GM19452 (cell line): ENCODE measurements at regions not wholly inside any gene's neighbourhood (a gene's known extent, or its start where the extent isn't known, plus 50 kb on each side); places are given as distances from the start of the nearest gene placed in this dataset.
"Not testable (repeated sequence)": the region's sequence is repeated elsewhere in the genome, so short reads cannot be mapped to it uniquely, and the experiment has no call there.

Source experiments
- ATAC-seq: cut with Tn5 transposase; IDR thresholded peaks from one replicate; pipeline ENCODE4 v1.9.1; 2021; ENCODE audit not compliant: unreplicated experiment

GRCh38 chr6:4510317-4510716 is 265.9 kb upstream of the CDYL start:
- ATAC-seq: no peak

- no peak for ATAC-seq
These were observed 266.7 kb upstream of the CDYL start for GRCh38 chr6:4509506-4509905.

GRCh38 chr6:4506792-4507191 is 269.4 kb upstream of the CDYL start:
- ATAC-seq: no peak

- no peak for ATAC-seq
These were observed 270.0 kb upstream of the CDYL start for GRCh38 chr6:4506223-4506622.

- no peak for ATAC-seq
These were observed 271.5 kb upstream of the CDYL start for GRCh38 chr6:4504700-4505099.

GRCh38 chr6:4503700-4504099 is 272.5 kb upstream of the CDYL start:
- no peak for ATAC-seq

- ATAC-seq: no peak
These were observed 279.9 kb upstream of the CDYL start for GRCh38 chr6:4496284-4496683.

- no peak for ATAC-seq
These were observed 284.5 kb upstream of the CDYL start for GRCh38 chr6:4491501-4492260.

GRCh38 chr6:4489538-4489937 is 286.7 kb upstream of the CDYL start:
- no peak for ATAC-seq

GRCh38 chr6:4488389-4488788 is 287.8 kb upstream of the CDYL start:
- ATAC-seq: no peak

- ATAC-seq: no peak
These were observed 288.7 kb upstream of the CDYL start for GRCh38 chr6:4487538-4487937.

GRCh38 chr6:4486568-4487315 is 289.5 kb upstream of the CDYL start:
- ATAC-seq: no peak

- ATAC-seq: no peak
These were observed 290.5 kb upstream of the CDYL start for GRCh38 chr6:4485735-4486134.

- ATAC-seq: no peak
These were observed 293.7 kb upstream of the CDYL start for GRCh38 chr6:4482461-4482860.

GRCh38 chr6:4480788-4481735 is 295.1 kb upstream of the CDYL start:
- ATAC-seq: no peak

GRCh38 chr6:4478098-4478497 is 298.1 kb upstream of the CDYL start:
- no peak for ATAC-seq

- no peak for ATAC-seq
These were observed 301.4 kb upstream of the CDYL start for GRCh38 chr6:4474810-4475209.

GRCh38 chr6:4472969-4473642 is 303.1 kb upstream of the CDYL start:
- no peak for ATAC-seq

GRCh38 chr6:4472222-4472621 is 304.0 kb upstream of the CDYL start:
- ATAC-seq: no peak

GRCh38 chr6:4471515-4471914 is 304.7 kb upstream of the CDYL start:
- not testable (repeated sequence) for ATAC-seq

GRCh38 chr6:4470698-4471210 is 305.4 kb upstream of the CDYL start:
- no peak for ATAC-seq
